OCI-LY1 (cell line): ENCODE measurements at regions not wholly inside any gene's neighbourhood (a gene's known extent, or its start where the extent isn't known, plus 50 kb on each side); places are given as distances from the start of the nearest gene placed in this dataset.
"Not testable (repeated sequence)": the region's sequence is repeated elsewhere in the genome, so short reads cannot be mapped to it uniquely, and the experiment has no call there.

Source experiments
- CTCF ChIP-seq: fragments of 200-600 bp; sonication (generic), shearing (Covaris generic); IDR thresholded peaks from 2 replicates; pipeline ENCODE4 v1.5.1; 2017; ENCODE audit warnings: mild to moderate bottlenecking, antibody characterized with exemption, low read length, moderate library complexity, mixed read lengths
- EZH2 ChIP-seq: fragments of 200-600 bp; sonication (generic), shearing (Covaris generic); IDR thresholded peaks from 2 replicates; pipeline ENCODE4 v1.8.0; 2017; ENCODE audit warnings: borderline replicate concordance, mixed run types, mild to moderate bottlenecking, antibody characterized with exemption, low read length, moderate library complexity, mixed read lengths

GRCh38 chr14:78013911-78014310, 156.3 kb upstream of the NRXN3 start:
- not testable (repeated sequence) for TF ChIP-seq CTCF, EZH2
